ENCODE measurements at regions not wholly inside any gene's neighbourhood (a gene's known extent, or its start where the extent isn't known, plus 50 kb on each side); places are given as distances from the start of the nearest gene placed in this dataset.

DNA sequence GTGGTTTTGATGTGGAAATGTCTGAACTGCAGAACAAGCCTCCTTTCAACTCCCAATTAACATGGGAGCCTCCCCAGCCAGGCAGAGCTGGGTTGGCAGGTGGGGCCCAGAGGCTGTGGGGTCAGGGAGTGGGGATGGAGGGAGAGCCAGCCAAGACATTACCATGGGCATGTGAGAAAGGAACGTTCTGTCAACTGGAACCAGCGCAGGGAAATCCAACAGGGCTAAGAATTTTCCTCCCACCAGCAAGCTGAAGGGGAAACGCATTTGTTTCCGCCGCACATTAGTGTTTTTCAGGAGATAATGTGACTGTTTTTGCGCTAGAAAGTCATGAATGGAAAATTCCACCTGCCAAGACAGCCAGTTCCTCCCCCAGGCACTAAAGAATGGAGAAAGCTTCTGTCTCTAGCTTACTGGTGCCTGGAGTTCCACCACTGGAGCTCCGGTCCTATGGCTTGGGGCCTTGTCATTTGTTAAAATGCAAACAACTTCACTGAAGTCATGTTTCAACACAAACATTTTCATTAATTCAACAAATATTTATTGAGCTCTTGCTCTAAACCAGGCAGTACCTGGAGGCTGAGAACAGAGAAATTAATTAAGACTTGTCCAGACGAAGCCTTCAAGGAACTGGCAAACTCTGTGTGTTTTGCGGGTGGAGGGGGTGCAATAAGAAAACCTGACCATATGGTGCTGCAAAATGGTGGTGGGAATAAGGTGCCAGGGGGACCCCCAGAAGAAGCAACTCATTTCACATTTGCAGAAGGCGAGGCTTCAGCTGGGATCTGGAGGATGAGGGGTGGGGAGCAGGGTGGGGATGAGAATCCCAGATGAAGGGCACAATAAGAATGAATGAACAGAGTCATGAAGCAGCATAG lies 305.1 kb downstream of the MATN1 start:
- Histone ChIP-seq H3K4me3 (ENCODE audit: low read length in 2 of 2) (no peak overlapping the region), H3K9me3 (ENCODE audit: control insufficient read depth in 2 of 2, insufficient read depth in 1 of 2, low read length in 1 of 2) (no peaks in the 10 kb centered on the region), H3K36me3 (ENCODE audit: control insufficient read depth in 2 of 2, insufficient read depth in 2 of 2, low read length in 1 of 2) (no peaks in the 10 kb centered on the region), H3K27me3 (ENCODE audit: control insufficient read depth in 2 of 2, insufficient read depth in 1 of 2, low read length in 1 of 2) (no peaks in the 10 kb centered on the region), H3K4me1 (ENCODE audit: control insufficient read depth in 2 of 2, insufficient read depth in 2 of 2, low read length in 2 of 2) (no peaks in the 10 kb centered on the region), H3K27ac (ENCODE audit: low read depth in 1 of 2, low read length in 1 of 2) (no peak overlapping the region)
- WGBS: 93% methylated on average over 10 of the region's 10 CpGs
- no peak for DNase-seq (ENCODE audit: low read depth in 6 of 9, low spot score in 9 of 9)

DNA sequence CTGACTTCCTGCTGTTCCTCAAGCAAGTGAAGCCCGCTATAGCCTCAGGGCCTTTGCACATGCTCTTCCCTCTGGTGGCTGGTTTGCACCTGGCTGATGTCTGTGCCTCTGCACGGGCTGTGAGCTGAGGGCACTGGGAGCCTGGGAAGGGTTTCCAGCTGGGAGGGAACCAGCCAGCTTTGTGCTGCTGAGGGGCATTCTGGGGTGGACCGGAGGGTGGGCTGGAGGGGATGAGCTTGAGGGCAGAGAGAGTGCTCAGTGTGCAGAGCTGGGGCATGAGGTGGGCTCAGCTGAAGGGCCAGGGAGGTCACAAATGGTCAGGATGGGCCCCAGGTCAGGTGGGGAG lies 305.7 kb downstream of the MATN1 start:
- no peak for DNase-seq (ENCODE audit: low read depth in 6 of 9, low spot score in 9 of 9)
- H3K4me1 ChIP-seq (ENCODE audit: control insufficient read depth in 2 of 2, insufficient read depth in 2 of 2, low read length in 2 of 2): no peaks in the 10 kb centered on the region
- no peaks in the 10 kb centered on the region for H3K36me3 ChIP-seq (ENCODE audit: control insufficient read depth in 2 of 2, insufficient read depth in 2 of 2, low read length in 1 of 2)
- H3K4me3 ChIP-seq (ENCODE audit: low read length in 2 of 2): no peak overlapping the region
- H3K27ac ChIP-seq (ENCODE audit: low read depth in 1 of 2, low read length in 1 of 2): no peak overlapping the region
- H3K27me3 ChIP-seq (ENCODE audit: control insufficient read depth in 2 of 2, insufficient read depth in 1 of 2, low read length in 1 of 2): no peaks in the 10 kb centered on the region
- no peaks in the 10 kb centered on the region for H3K9me3 ChIP-seq (ENCODE audit: control insufficient read depth in 2 of 2, insufficient read depth in 1 of 2, low read length in 1 of 2)
- WGBS: 93% methylated on average over 3 of the region's 3 CpGs

DNA sequence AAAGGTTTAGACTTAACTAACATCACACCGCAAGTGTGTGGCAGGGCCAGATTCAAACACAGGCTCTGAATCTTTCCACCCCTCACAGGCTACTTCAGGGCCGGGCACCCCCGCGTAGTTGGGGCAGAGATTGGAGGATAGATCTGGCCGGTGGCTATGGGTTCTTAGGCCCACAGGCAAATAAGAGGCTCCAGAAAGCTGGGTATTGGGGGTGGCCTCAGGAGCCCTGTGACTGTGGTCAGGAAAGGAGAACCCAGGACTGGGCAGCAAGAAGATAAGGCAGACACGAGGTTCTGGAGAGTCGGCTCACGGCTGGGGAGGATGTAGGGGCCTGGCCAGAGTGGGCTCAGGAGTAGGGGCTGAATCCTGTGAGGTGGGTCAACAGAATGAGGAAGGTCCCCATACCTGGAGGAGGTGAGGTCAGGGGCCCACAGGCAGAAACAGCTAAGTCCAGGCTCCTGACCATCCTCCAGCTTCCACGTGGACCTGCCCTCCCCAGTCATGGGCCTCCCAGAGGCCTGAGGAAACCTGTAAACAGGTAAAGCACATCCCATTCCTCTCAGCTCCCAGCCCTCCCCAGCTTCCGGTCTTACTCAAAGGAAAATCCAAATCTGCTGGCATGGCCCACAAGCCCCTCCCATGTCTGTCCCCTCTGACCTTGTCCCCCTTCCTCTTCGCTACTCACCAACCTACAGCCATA lies 306.2 kb downstream of the MATN1 start:
- no peak overlapping the region for H3K4me3 ChIP-seq (ENCODE audit: low read length in 2 of 2)
- H3K36me3 ChIP-seq (ENCODE audit: control insufficient read depth in 2 of 2, insufficient read depth in 2 of 2, low read length in 1 of 2): no peaks in the 10 kb centered on the region
- WGBS: 86% methylated on average over 11 of the region's 11 CpGs
- H3K9me3 ChIP-seq (ENCODE audit: control insufficient read depth in 2 of 2, insufficient read depth in 1 of 2, low read length in 1 of 2): no peaks in the 10 kb centered on the region
- H3K27me3 ChIP-seq (ENCODE audit: control insufficient read depth in 2 of 2, insufficient read depth in 1 of 2, low read length in 1 of 2): no peaks in the 10 kb centered on the region
- DNase-seq (ENCODE audit: low read depth in 6 of 9, low spot score in 9 of 9): no peak
- H3K4me1 ChIP-seq (ENCODE audit: control insufficient read depth in 2 of 2, insufficient read depth in 2 of 2, low read length in 2 of 2): no peaks in the 10 kb centered on the region
- H3K27ac ChIP-seq (ENCODE audit: low read depth in 1 of 2, low read length in 1 of 2): no peak overlapping the region

DNA sequence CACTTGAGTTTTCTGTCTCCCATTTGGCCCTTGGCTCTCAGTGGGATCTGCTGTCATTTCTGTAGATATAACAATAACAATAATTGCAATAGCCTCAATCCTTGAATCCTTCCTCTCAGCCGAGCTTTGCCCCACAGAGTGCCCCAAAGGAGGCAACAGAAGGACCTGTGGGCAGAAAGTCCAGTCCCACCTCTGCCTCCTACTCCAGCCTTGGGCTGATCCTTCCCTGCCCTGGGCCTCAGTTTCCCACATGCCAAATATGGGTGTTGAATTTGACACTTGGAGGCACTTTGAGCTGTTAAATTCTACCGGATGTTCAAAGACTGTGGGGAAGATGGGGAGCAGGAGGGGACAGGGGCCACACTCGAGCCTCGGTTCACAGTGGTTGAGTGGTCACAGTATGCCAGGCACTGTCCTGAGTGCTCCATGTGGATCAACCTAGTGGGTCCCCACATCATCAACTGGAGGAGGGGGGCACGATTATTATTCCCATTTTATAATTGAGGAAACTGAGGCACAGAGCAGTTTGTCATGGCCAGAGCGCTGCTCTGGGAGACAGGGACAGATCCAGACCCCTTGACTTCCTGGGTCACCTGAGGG lies 307.1 kb downstream of the MATN1 start:
- DNase-seq (ENCODE audit: low read depth in 6 of 9, low spot score in 9 of 9): no peak
- Histone ChIP-seq H3K4me1 (ENCODE audit: control insufficient read depth in 2 of 2, insufficient read depth in 2 of 2, low read length in 2 of 2) (no peaks in the 10 kb centered on the region), H3K9me3 (ENCODE audit: control insufficient read depth in 2 of 2, insufficient read depth in 1 of 2, low read length in 1 of 2) (no peaks in the 10 kb centered on the region), H3K4me3 (ENCODE audit: low read length in 2 of 2) (no peak overlapping the region), H3K36me3 (ENCODE audit: control insufficient read depth in 2 of 2, insufficient read depth in 2 of 2, low read length in 1 of 2) (no peaks in the 10 kb centered on the region), H3K27ac (ENCODE audit: low read depth in 1 of 2, low read length in 1 of 2) (no peak overlapping the region), H3K27me3 (ENCODE audit: control insufficient read depth in 2 of 2, insufficient read depth in 1 of 2, low read length in 1 of 2) (no peaks in the 10 kb centered on the region)
- 87% methylated on average over 6 of the region's 6 CpGs for WGBS

DNA sequence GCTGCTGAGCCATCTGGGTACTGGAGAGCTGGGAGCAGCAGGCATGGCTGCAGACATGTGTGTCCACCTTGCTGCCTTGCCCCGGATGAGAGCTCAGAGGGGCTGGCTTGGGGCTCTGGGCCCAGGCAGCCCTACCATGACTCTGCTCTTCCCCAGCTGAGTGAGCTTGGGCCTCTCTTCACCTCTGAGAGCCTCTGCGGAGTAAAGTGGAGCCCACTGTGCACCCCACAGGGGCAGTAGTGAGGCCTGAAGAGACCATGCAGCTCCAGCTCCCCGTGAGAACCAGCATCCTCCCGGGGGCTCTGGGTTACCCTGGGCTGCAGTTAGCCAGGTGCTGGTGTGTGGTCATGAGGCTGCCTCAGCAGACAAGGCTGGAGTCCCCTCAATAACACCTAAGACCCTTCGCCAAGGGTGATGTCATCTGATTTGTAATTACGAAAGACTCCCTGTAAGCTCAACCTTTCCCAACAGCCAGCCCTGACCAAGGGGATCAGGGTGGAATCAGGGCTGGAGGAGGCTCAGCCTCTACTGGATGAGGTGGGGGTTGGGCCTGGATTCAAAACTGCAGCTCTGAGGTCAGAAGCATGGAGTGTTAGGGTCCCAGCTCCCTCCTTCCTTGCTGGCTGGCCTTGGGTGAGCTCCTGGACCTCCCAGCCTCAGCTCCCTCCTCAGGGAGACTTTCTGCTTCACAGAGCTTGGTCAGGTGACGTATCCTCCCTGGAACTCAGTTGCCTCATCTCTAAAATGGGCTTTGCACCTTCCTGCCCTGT lies 308.0 kb downstream of the MATN1 start:
- Histone ChIP-seq H3K27me3 (ENCODE audit: control insufficient read depth in 2 of 2, insufficient read depth in 1 of 2, low read length in 1 of 2) (no peaks in the 10 kb centered on the region), H3K9me3 (ENCODE audit: control insufficient read depth in 2 of 2, insufficient read depth in 1 of 2, low read length in 1 of 2) (no peaks in the 10 kb centered on the region), H3K4me1 (ENCODE audit: control insufficient read depth in 2 of 2, insufficient read depth in 2 of 2, low read length in 2 of 2) (no peaks in the 10 kb centered on the region), H3K27ac (ENCODE audit: low read depth in 1 of 2, low read length in 1 of 2) (no peak overlapping the region), H3K36me3 (ENCODE audit: control insufficient read depth in 2 of 2, insufficient read depth in 2 of 2, low read length in 1 of 2) (no peaks in the 10 kb centered on the region), H3K4me3 (ENCODE audit: low read length in 2 of 2) (no peak overlapping the region)
- DNase-seq (ENCODE audit: low read depth in 6 of 9, low spot score in 9 of 9): no peak
- 88% methylated on average over 7 of the region's 7 CpGs for WGBS

DNA sequence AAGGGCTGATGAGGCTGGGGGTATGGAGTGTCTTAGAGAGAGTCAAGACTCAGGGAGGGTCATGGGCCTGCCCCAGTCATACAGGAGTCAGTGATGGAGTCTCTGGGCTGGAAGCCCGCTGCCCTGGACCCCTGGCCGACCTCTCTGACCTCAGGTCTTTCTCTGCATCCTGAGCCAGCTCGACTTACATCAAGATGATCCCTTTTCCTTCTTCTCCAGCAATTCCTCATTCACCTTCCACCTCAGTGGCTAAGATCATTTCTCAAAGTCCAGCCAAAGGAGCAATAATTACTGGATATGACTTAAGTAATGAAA lies 308.6 kb downstream of the MATN1 start:
- Histone ChIP-seq H3K4me1 (ENCODE audit: control insufficient read depth in 2 of 2, insufficient read depth in 2 of 2, low read length in 2 of 2) (no peaks in the 10 kb centered on the region), H3K36me3 (ENCODE audit: control insufficient read depth in 2 of 2, insufficient read depth in 2 of 2, low read length in 1 of 2) (no peaks in the 10 kb centered on the region), H3K27ac (ENCODE audit: low read depth in 1 of 2, low read length in 1 of 2) (no peak overlapping the region), H3K9me3 (ENCODE audit: control insufficient read depth in 2 of 2, insufficient read depth in 1 of 2, low read length in 1 of 2) (no peaks in the 10 kb centered on the region), H3K4me3 (ENCODE audit: low read length in 2 of 2) (no peak overlapping the region), H3K27me3 (ENCODE audit: control insufficient read depth in 2 of 2, insufficient read depth in 1 of 2, low read length in 1 of 2) (no peaks in the 10 kb centered on the region)
- 53% methylated on average over 3 of the region's 3 CpGs for WGBS
- DNase-seq (ENCODE audit: low read depth in 6 of 9, low spot score in 9 of 9): no peak

DNA sequence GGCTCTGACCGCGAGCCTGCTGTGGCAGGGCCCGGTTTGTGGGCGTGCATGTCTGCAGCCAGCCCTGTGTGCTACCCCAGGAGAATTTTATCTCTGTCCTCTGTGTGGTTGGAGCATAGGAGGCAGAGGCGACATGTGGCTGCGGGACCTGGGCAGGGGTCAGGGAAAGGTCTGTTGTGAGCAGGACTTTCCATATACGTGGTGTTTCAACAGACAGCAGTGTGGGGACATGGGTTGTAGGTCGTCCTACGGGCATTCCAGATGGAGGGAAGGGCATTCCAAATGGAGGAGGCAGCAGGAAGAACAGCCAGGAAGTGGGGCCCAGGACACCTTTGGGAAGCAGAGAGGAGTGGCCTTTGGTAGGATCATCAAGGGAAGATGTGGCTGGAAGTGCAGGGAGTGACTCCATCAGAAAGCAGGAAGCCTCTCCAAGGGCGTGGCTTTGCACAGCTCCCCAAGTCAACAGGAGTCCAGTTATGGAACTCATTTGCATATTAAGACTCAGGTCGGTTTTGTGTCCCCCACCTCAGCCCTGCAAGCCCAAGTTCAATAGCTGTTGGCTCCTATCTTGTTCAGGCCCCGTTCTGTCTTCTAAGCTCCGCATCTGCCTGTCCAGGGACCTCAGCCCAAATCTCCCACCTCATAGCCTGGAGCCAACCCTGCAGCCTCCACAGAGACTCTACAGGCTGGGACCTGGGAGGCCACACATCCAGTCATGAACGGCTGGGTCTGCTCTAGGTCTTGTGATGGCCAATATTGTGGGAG lies 309.1 kb downstream of the MATN1 start:
- Histone ChIP-seq H3K36me3 (ENCODE audit: control insufficient read depth in 2 of 2, insufficient read depth in 2 of 2, low read length in 1 of 2) (no peaks in the 10 kb centered on the region), H3K9me3 (ENCODE audit: control insufficient read depth in 2 of 2, insufficient read depth in 1 of 2, low read length in 1 of 2) (no peaks in the 10 kb centered on the region), H3K27ac (ENCODE audit: low read depth in 1 of 2, low read length in 1 of 2) (no peak overlapping the region), H3K4me3 (ENCODE audit: low read length in 2 of 2) (no peak overlapping the region), H3K4me1 (ENCODE audit: control insufficient read depth in 2 of 2, insufficient read depth in 2 of 2, low read length in 2 of 2) (no peaks in the 10 kb centered on the region), H3K27me3 (ENCODE audit: control insufficient read depth in 2 of 2, insufficient read depth in 1 of 2, low read length in 1 of 2) (no peaks in the 10 kb centered on the region)
- no peak for DNase-seq (ENCODE audit: low read depth in 6 of 9, low spot score in 9 of 9)
- 87% methylated on average over 14 of the region's 14 CpGs for WGBS

DNA sequence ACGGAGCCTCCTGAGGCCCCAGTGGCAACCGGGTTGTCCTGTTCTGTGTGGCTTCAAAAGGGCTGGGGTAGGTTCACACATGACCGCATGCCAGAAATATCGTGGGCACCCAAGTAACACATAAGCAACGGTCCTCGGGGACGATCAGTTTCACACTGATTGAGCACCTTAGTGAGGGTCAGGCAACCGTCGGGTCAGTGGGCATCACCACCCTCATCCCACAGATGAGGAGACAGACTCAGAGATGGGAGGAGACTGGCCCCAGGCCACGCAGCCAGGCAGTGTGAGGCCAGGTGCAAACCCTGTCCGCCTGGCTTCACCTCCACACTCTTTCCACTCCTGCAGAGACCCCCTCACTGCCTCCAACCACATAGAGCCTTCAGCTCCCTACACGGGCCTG lies 309.8 kb downstream of the MATN1 start:
- no peaks in the 10 kb centered on the region for H3K4me1 ChIP-seq (ENCODE audit: control insufficient read depth in 2 of 2, insufficient read depth in 2 of 2, low read length in 2 of 2)
- DNase-seq (ENCODE audit: low read depth in 6 of 9, low spot score in 9 of 9): no peak
- H3K9me3 ChIP-seq (ENCODE audit: control insufficient read depth in 2 of 2, insufficient read depth in 1 of 2, low read length in 1 of 2): no peaks in the 10 kb centered on the region
- WGBS: 93% methylated on average over 12 of the region's 12 CpGs
- no peaks in the 10 kb centered on the region for H3K36me3 ChIP-seq (ENCODE audit: control insufficient read depth in 2 of 2, insufficient read depth in 2 of 2, low read length in 1 of 2)
- H3K4me3 ChIP-seq (ENCODE audit: low read length in 2 of 2): no peak overlapping the region
- no peak overlapping the region for H3K27ac ChIP-seq (ENCODE audit: low read depth in 1 of 2, low read length in 1 of 2)
- H3K27me3 ChIP-seq (ENCODE audit: control insufficient read depth in 2 of 2, insufficient read depth in 1 of 2, low read length in 1 of 2): no peaks in the 10 kb centered on the region
